Left renal pelvis (tissue), 4 donors: ENCODE measurements at regions not wholly inside any gene's neighbourhood (a gene's known extent, or its start where the extent isn't known, plus 50 kb on each side); places are given as distances from the start of the nearest gene placed in this dataset.
"Not testable (repeated sequence)": the region's sequence is repeated elsewhere in the genome, so short reads cannot be mapped to it uniquely, and the experiment has no call there.

ENCODE experiments used
- DNase-seq, 4 donors: peaks; one replicate each; pipeline ENCODE4 v3.0.0-alpha.2; 2013; ENCODE audit warnings: low read depth in 4 of 4, low spot score in 3 of 4

DNA sequence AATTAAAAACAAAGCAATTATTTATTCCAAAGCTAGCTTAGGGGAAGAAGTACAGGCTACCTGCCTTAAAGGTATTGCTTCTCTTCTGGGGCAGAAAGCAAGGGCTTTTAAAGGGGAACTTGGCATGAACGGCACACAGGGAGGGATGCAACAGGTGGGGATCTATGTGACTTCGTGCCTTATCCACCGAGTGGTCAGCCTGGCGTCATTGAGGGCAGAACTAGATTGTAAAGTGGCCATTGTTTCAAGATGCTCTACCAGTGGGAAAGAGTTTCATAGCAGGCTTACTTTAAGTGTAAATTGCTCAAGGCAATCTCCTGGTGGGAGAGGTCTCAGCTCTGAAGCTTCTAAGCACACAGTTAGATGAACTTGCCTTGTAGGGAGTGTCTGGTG, 360.4 kb downstream of the ATP23 start:
- DNase-seq = no peak

DNA sequence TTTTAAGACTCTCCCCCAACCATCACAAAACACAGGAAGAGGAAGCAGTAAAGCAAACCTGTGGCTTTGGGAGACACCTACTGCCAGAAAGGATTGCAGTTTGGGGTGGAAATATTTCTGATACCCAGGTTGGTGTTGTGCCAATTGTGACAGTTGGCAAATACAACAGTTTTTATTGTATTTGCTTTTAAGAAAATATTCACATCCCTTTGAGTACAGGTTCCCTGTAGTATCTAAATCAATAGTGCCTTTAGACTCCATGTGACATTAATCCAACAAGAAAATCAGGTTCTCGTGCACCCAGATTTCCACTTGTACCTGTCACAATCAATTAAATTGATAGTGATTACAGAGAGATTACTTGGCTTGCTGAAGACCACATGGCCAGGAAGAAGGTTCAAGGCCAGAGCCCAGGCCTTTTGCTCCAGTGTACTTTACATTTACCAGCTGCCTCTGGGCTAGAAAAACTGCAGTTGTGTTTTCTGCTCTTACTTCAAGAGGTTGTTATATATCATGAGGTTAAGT, 361.2 kb downstream of the ATP23 start:
- no peak for DNase-seq

DNA sequence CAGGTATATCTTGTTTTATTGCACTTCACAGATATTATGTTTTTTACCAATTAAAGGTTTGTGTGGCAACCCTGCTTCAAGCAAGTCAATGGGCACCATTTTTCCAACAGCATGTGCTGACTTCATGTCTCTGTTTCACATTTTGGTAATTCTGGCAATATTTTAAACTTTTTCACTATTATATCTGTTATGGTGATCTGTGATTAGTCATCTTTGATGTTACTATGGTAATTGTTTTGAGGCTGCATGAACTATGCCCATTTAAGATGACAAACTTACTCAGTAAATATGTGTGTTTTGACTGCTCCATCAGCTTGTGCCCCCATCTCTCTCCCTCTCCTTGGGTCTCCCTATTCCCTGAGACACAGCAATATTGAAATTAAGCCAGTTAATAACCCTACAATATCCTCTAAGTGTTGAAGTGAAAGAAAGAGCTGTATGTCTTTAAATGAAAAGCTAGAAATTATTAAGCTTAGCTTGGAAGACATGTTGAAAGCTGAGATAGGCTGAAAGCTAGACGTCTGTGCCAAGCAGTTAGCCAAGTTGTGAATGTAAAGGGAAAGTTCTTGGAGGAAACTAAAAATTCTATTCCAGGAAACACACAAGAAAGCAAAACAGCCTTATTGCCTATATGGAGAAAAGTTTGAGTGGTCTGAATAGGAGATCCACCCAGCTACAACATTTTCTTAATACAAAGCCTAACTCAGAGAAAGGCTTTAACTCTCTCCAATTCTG, 365.1 kb downstream of the ATP23 start:
- no peak for DNase-seq

DNA sequence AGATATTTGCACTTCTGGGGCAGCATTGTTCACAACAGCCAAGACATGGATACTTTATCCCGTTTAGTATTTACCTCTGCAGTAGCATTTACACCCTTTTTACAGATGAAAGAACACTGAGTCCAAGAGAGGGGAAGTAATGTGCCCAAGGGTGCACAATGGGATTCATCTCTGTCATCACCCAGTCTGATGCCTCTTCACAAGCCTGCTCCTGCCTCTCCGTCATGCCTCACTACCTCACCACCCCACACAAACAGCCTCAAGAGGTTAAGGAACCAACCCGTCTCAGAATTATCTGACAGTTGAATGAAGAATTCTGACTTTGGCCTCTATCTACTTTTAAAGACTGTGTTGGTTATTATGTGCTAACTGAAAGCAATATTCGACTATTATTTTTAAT, 368.4 kb downstream of the ATP23 start:
- no peak for DNase-seq

DNA sequence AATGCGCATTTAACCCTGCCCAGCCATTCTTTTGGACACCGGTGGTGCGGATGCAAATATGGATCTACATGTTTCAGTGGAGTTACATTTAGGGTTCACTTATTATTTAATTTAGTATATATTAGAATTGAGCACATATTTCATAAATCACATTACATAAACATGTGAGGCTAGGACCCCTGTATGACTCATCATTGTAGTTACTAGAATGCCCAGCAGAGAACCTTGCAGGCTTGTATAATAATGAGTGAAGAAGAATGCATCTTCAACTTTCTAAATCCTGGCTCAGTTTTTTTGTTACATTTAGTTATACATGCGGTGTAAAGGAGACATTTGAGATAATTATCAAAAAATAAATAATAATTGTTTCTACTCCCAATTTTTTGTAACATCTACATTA, 369.0 kb downstream of the ATP23 start:
- DNase-seq = no peak

DNA sequence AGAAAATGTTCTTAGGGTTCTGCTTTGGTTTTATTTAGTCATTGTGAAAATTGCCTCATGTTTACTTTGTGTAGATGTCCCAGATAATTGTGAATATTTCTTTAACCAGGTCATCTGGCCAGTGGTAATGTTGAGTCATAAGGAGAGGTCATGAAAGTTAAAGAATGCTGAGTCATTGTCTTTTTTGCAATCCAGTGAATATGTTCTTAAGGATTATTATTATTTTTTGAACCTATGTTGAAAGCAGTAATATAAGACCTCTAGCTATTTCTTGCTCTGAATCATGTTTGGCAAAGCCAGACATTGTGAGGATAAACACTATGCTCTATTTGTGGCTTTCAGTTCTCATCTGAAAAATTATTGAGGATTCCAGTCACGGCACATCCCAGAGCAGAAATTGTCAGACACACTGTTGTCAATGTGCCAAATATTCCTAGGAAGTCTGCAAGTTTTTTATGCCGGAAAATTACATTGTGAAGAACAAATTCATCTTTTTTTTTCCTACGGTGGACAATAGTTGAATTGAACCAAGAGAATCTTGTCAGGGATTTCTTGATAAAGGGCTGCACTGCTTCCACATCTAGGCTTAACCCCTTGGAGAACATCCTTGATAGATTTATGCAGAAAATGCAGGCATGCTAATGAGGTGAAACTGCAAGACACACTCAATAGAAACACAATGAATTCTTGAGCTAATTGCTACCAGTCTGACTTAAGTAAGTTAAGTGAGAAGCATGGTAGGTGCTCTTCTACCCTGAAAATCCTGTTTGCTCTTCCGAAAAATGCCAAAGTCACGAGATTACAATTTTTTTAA, 369.6 kb downstream of the ATP23 start:
- DNase-seq = no peak

DNA sequence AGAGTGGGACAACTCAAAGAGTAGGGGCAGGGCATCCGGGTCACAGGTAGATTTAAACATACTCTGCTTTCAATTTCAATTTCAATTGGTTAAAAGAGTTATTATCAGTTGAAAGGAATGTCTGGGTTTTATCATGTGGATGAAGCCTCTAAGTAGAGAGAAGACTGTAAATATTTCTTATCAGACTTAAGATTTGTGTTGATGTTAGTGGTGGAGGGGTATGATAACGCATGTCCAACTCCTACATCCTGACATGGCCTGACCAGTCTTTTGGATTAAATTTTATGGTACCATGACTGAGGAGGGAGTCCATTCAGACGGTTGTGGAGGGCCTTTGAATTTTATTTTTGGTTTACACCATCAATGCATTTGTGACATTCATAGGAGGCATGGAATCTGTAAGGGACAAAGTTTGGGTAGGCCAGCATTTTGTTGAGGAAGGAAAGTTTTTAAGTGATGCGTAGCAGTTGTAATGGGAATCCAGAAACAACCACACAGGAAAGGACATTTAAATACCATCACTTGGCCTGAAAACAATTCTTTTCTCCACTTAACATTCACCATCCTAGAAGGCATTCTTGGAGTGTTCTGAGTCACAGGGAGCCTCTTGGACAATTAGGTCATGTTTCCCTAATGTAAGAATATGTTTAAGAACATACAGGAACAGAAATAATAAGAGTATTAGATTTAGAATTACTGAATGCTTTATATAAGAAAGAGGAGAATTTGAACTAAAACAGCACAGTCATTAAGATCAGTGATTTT, 371.9 kb downstream of the ATP23 start:
- no peak for DNase-seq

DNA sequence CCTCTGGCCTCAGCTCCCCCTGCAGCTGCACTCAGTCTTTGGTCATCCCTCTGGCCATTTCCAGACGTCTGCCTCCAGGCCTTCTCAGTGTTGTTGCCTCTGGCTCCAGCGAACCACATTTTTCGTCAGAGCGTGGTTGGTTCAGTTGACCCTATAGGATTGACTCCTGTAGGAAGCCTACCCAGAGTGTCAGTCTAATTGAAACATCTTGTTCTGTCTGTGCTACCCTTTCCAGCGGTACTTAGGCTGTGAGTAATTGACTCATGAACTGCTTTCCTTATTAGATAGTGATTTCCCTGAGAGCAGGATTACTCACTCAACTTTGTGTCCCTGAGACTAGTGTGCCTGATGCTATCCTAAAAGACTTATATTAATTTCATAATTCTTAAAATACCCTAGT, 373.2 kb downstream of the ATP23 start:
- DNase-seq = no peak

DNA sequence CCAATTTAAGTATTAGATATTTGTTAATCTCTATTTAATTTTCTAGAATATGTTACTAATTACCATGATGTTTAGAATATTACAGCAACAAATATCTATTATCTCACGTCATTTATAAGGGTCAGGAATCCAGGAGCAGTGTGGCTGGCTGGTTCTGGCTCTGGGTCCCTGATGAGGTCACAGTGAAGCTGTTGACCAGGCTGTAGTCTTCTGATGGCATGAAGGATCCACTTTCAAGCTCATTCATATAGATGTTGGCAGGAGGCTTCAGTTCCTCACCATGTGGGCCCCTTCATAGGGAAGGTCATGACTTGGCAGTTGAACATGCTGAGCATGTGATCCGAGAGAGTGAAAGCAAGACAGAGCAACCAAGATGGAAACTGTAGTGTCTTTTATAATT, 375.6 kb downstream of the ATP23 start:
- DNase-seq = no peak

DNA sequence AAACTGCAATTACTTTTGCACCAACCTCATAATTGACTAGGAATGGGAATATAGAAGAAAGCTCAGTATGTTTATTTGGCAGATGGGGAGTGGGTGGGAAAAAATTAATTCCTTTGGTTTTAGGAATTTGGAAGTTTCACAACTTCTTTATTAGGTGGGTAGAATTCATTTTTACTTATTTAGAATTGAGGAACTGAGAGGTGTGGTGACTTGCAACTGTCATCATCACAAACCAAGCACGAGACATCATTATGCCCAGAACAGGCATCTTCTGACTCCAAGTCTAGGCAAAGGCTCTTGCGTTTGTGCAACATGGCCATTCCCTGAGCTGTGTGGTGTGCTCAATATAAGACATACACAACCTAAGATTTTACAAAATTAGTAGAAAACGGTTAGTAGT, 380.0 kb downstream of the ATP23 start:
- DNase-seq = no peak

DNA sequence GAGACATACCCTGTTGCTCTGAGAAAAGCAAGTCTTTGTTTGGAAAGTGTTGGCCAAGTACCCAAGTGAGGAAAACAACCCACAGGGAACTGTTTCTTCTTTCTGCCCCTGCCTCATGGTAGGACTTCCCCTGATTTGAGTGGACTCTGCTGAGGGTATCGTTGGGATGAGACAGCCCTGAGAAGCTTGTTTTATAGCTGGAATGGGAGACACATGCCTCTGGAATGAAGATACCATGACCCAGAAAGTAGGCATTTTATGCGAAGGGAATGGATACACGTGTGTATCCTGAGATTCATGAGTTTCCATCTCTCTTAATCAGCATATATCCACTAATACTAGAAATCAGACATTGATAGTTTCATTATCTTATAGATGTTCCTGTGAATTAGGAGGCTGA, 382.3 kb downstream of the ATP23 start:
- no peak for DNase-seq

DNA sequence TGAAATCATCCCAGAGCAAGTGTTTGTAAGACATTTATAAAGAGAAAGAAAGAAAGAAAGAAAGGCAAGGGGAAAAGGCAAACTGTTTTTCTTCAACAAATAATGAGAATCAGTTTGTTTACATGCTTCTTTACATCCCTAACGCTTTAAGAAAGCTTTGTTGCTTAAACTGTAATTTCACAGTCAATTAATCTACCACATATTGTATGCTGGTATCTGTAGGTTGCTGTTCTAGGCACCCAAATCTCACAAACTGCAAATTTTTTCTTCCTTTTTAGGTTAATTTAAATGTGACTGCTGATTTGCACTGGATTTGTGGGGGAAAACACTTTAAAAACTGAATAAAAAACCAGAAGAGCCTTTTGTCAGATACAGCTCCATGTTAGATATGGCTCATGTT, 384.2 kb downstream of the ATP23 start:
- no peak for DNase-seq

DNA sequence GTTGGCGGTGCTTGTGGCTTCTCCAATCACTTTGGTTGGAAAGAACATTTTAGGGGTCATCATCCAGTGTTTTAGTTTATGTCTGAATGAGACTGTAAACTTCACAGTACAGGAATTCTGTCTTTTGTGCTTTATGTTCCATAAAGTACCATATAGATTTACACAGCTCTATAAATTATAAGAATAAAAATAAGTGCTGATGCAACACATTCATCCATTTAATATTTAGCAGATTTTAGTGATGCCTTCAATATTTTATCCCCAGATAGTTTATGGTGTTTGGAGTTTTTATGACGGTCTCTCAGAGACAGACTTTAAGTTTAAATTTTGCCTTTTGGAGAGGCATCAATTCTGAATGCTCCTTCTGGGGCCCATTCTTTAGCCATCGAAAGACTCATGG, 385.2 kb downstream of the ATP23 start:
- no peak for DNase-seq

DNA sequence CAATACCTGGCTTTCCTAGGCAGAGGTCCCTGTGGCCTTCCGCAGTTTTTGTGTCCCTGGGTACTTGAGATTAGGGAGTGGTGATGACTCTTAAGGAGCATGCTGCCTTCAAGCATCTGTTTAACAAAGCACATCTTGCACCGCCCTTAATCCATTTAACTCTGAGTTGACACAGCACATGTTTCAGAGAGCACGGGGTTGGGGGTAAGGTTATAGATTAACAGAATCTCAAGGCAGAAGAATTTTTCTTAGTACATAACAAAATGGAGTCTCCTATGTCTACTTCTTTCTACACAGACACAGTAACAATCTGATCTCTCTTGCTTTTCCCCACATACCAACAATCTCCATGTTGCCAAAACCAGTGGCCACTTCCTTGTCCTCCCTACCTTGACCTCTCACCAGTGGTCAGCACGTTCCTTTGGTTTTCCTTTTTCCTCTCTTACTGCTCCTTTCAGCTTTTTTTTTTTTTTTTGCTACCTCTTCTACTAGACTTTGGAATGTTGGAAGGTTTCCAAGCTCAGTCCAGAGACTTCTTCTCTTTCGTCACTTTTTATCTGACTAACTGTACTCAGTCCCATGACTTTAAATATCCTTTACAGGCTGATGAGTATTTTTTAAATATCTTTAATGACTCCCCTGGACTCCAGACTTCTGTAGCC, 395.3 kb downstream of the ATP23 start:
- peak in 1 of 4 donors; percentile 14 for DNase-seq

DNA sequence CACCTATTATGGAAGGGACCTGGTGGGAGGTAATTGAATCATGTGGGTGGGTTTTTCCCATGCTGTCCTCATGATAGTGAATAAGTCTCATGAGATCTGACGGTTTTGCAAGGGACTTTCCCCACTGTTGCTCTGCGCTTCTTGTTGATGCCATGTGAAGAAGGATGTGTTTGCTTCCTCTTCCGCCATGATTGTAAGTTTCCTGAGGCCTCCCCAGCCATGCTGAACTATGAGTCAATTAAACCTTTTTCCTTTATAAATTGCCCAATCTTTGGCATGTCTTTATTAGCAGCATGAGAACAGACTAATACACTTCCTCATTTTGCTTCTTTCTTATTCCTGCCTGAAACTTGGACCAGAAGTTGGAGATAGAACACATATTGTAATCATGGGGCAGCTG, 396.2 kb downstream of the ATP23 start:
- DNase-seq = not testable (repeated sequence)

DNA sequence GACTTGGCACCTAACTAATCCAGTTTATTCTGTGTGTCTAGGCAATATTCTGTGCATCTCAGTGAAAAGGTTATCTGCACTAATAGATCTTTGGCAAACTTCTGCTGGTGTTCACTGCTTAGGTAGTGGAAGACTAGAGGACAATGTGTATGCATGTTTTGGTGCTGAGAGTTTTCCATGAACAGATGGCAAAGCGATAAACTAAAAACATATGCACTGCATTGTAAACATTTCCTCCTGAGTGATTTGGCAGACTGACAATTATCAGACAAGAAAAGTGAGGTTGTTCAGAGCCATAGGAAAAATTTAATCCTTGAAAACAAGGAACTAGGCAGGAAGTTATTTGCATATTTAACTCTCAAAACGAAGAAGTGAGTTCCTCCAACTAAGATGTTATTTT, 400.4 kb downstream of the ATP23 start:
- no peak for DNase-seq

DNA sequence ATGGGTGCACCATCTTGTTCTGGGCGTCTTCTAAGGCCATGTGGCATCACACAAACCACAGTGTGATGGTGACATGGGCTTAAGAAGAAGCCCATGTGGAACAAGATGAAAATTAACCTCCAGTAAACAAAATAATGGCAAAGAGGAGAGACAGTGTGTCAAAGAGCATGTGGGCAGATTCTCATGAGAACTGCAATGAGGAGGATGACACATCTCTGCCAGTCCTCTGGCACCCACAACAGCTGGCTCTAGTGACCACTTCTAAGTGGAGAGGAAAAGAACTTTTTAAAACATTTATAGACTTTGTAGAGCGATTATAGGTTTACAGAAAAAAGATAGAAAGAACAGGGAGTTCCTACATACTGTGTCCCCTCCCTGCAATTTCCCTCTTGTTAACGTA, 401.4 kb downstream of the ATP23 start:
- DNase-seq = no peak

DNA sequence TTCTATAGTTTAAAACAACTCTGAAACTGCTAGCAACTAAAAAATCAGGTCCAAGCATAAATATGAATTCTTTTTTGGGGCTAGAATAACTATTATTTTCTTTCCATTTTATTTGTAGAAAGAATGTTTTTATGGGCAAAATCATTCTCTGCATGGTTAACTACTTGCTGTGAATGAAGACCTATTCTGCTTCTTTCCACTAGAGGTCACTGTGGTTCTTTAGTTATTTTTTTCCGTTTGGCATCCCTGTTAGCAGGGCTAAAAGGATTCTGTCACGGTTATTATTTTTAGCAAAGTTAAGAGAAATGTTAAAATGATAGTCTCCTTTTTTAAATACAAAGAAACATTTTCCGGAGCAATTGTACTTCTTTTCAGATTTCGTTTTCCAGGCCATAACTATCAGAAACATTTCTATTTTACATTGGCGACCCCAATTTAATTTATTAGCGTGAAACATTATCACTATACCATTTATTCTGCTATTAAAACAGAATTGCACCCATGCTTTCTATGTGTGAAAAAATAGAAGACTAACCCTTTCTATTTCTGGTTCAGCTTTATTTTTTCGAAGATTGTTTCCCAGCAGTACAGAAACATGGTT, 404.8 kb downstream of the ATP23 start:
- peak in 2 of 4 donors; percentile 10 to 24 for DNase-seq

DNA sequence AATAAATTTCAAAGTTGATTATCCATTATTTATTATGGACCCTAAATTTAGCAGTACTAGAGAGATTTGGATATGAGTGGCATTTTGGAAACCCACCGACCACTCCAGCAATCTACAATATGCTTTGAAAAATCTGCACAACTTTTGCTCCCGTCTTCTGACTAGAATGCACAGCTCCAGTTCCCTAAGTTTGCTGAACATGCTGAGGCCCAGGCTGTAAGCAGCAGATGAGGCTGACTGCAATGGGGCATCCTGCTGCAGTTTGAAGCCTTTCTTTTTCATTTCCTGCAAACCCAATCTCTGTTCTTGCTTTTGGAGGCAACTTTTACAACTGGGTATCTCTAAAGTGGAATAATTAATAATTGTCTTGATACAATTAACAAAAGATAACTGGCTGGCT, 405.8 kb downstream of the ATP23 start:
- no peak for DNase-seq

DNA sequence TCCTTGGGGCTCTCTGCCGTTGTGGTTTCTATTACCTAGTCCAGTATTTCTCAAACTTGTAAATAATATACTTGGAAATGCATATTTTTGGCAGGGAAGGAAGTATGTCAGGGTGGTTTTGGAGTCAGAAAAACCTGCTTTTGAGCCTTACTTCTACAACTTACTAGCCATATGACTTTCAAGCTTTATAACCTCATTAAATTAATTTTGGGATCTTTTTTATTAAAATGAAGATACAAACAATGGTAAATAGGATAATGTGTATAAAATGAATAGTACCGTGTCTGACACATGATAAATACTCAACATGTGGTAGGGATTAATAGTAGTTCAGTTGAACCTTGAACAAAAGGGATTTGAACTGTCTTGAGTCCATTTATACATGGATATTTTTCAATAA, 406.3 kb downstream of the ATP23 start:
- no peak for DNase-seq
